ENCODE measurements at regions not wholly inside any gene's neighbourhood (a gene's known extent, or its start where the extent isn't known, plus 50 kb on each side); places are given as distances from the start of the nearest gene placed in this dataset.

GRCh38 chr1:47555306-47555705 lies 117.5 kb downstream of the FOXD2 start:
- TF ChIP-seq EZH2 (IDR thresholded peaks at IDR 0.05; ENCODE audit: low read depth, unreplicated experiment) (no peak), POLR2AphosphoS5 (IDR thresholded peaks at IDR 0.05; ENCODE audit: low read depth) (no peak), CTCF (conservative IDR thresholded peaks at IDR 0.05; ENCODE audit: low read depth in 2 of 2) (no peak), JUNB (IDR thresholded peaks at IDR 0.05; ENCODE audit: unreplicated experiment) (no peak), EZH2phosphoT487 (IDR thresholded peaks at IDR 0.05; ENCODE audit: unreplicated experiment) (no peak), REST (IDR thresholded peaks at IDR 0.05; ENCODE audit: unreplicated experiment) (no peak), NANOG (IDR thresholded peaks at IDR 0.05; ENCODE audit: borderline replicate concordance) (no peak)
